Hematopoietic multipotent progenitor cell treated with erythropoietin and hydrocortisone succinate and interleukin-3 and kit ligand, for 4 days (in vitro differentiated cells): ENCODE measurements at regions not wholly inside any gene's neighbourhood (a gene's known extent, or its start where the extent isn't known, plus 50 kb on each side); places are given as distances from the start of the nearest gene placed in this dataset.

Experiments
- DNase-seq: peaks from one replicate; pipeline ENCODE4 v3.0.0-alpha.2; 2015

DNA sequence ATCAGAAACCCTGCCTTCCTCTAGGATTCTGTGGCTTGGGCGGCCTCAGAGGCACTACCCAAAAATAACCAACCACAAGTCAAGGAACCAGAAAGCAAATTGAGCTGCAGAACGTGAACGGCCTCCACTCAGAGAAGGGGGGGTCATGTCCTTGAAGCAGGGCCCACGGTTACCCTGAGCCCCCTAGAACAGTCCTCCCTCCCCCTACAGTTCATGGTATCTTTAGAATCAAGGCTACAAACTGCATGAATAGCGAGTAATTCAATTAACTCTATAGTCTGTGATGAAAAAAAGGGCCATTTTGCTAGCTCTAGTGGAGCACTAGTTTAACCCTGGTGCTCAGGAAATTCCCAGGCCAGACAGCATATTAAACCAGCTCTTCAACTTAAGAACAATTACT lies 79.0 kb upstream of the ZNF507 start:
- no peak for DNase-seq

DNA sequence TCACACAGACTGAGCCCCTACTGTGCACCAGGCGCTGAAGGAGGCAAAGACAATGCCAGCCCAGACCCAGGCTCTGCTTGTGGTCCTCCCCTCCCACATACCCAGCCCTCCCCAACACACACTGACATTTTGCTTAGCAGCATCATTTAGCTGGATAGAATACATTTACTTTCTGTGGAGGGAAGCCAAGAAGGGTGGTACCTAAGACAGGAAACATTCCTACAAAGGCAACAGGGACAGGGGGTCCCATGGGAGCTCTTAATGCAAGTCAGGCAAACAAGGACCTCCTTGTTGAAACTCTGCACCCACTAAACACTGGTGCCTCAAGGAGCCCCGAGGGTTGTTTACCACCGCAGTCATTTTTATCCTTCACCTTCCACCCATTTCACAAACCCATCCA lies 77.0 kb upstream of the ZNF507 start:
- no peak for DNase-seq

DNA sequence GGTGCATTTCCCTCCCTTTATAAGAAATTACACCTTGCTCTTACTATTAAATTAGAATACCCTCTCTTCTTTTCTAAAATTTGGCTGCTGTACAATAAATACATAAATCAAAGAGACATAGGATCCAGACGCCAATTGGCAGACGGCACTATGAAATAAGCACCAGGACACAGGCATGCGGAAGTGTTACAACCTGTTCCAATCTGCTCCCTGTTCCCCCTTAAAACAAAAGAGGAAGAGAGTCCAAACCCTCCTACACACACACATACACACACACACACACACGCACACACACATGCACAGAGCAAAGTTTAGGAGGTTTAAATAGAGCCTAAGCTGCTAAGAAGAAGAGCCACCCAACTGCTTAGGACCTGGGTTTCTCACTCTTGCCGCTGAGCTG lies 75.6 kb upstream of the ZNF507 start:
- peak; percentile 4 for DNase-seq

DNA sequence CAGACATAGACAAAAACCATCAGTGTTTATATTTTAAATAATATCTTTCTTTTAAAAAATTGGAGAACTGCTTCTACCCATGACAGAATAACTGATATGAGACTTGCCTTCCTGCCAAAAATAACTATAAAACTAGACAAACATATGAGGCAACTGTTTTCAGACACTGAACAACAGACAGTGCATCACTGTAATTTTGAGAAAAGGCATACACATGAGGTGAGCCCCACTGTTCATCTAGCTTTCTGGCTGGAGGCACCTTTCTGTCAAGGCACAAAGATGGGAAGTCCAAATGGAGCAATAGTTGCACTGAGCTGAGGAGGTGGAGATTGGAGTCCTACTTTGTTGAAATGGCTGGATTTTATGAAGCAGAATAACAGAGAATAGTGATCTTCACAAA lies 71.9 kb upstream of the ZNF507 start:
- no peak for DNase-seq

DNA sequence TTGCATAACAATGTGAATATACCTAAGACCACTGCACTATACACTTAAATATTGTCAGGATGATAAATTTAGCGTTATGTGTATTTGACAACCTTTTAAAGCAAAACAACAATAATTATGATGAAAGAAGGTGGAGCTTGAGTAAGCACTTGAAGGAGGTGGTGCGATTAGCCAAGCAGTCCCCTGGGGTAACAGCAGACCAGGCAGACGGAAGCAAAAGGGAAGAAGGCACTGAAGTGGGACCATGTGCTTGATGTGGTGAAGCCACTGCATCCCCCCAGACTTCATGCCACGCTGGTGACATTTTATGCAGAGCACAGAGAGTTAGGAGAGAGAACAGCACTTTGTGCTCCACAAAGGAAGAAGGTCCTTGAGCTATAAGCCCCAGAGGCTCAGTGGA lies 58.3 kb upstream of the ZNF507 start:
- no peak for DNase-seq

DNA sequence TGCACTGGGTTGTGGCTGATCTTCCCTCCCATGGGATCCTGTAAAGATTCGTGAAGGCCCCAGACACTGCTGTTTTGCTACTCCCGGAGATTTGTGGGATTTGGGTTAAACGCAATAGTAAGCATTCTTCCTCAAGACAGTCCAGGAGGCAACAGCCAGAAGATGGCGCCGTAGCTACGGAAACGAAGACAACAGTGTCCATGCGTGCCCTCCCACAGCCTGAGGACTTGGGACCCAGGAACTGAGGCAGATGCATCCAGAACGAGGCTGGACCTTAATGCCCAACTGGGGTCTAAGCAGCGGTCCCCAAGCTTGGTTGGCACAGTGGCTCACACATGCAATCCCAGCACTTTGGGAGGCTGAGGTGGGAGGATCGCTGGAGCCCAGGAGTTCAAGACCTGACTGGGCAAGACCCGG lies 57.6 kb upstream of the ZNF507 start:
- peak; percentile 49 for DNase-seq

DNA sequence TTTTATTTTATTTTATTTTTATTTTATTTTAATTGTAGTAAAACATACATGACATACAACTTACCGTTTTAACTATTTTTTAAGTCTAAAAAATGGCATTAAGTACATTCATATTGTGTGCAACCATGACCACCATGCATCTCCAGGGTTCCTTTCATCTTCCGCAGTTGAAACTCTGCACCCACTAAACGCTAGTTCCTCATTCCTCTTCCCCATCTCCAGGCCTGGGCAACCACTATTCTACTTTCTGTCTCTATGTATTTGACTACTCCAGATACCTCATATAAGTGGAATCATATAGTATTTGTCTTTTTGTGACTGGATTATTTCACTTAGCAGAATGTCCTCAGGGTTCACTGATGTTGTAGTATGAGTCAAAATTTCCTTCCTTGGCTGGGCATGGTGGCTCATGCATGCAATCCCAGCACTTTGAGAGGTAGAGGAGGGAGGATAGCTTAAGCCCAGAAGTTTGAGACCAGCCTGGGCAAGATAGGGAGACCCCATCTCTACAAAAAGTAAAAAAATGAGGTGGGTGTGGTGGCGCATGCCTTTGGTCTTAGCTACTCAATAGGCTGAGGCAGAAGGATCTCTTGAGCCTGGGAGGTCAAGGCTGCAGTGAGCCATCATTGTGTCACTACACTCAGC lies 55.7 kb upstream of the ZNF507 start:
- peak; percentile 37 for DNase-seq

DNA sequence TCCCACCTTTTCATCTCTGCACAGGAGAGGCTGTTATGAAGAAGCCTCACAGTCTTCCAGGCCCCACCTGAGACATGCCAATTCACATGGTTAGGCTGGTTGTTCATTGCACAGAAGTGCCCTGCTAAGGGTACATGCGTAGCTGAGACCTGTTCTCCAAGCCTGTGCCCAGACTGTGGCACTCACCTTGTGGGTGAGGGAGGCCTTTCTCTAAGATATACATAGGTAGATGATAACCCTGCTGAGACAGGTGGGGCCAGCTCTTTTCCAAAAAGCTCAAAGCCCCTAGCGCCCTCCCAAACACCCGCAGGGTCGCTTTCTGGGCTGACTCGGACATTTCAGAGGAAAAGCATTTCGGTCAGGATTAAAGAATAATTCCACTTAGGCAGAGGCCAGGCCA lies 53.5 kb upstream of the ZNF507 start:
- DNase-seq: no peak

DNA sequence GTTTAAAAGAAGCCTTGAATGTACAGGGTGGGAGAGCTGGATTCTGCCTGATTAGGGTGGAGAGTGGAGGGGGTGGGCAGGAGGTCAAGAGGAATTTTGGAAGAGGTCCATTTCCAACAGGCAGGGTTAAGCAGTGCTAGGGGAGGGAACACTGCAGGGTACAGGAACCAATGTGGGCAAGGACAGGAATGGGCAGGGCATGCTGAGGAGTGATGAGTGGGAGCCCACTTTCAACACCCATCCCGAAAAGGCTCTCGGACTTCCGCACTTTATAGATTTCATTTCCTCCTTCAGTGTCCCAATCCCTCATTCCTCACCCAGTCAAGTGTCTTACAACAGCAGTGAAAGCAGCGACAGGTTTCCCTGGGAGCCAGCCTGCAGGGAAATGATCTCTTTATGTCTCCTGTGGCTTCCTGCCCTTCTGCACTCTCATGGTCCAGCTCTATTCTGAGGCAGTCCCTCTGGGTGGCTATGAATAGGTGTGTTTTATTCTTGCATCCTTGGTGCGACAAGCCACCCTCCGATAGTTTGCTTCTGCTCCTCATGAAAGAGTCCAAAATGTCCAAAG lies 50.5 kb upstream of the ZNF507 start:
- no peak for DNase-seq
